ENCODE measurements at regions not wholly inside any gene's neighbourhood (a gene's known extent, or its start where the extent isn't known, plus 50 kb on each side); places are given as distances from the start of the nearest gene placed in this dataset.

DNA sequence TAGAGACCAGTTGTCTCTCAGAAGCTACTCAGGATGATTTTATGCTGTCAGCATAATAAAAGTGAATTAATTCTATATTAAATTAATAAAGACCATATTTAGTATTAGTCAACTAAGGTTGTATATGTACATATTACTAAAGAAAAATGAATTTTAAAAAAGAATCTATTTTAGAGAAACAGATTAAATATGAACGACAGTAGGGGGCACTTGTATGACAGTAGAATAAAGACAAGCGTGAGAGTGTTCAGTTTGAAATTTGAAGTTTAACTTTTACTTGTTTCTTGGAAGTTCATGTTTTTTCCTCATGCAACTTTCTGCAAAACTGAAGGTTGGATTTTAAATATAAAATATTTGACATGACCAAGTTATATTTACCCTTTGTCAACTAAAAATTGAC, 67.9 kb upstream of the MACF1 start:
- no peak overlapping the region for H3K4me2 ChIP-seq

DNA sequence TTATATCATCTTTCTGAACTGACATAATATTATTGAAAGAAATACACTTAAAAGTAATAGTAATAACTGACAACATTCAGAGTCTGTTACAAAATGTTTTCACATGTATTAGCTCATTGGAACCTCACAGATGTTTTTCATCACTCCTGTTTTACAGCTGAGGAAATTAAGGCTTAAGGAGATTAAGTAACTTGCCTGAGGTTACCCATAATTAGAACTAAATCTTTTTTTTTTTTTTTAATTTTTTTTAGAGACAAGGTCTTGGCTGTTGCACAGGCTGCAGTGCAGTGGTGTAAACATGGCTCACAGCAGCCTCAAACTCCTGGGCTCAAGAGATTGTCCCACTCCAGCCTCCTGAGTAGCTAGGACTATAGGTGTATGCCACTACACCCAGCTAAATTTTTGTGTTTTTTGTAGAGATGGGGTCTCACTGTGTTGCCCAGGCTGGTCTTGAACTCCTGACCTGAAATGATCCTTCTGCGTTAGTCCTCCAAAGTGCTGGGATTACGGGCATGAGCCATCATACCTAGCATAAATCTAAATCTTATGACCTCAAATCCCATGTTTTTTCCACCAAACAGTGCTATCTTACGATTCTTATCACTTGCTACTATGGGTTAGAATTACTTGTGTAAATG, 64.7 kb upstream of the MACF1 start:
- peaks cover 98% of the 10 kb centered on the region for H3K79me2 ChIP-seq (ENCODE audit: low read depth)
- H3K4me3 Mint-ChIP-seq: no peak overlapping the region
- H3K27ac Mint-ChIP-seq: no peak overlapping the region

More for the DNA sequence above, 67.9 kb upstream of the MACF1 start:
- H3K27me3 ChIP-seq: no peaks in the 10 kb centered on the region
- Mint-ChIP-seq H3K27ac (no peak overlapping the region), H3K9me3 (no peaks in the 10 kb centered on the region), H3K4me3 (no peak overlapping the region), H3K36me3 (peaks cover 6% of the 10 kb centered on the region), H3K27me3 (ENCODE audit: insufficient read depth, low read depth) (peaks cover 2% of the 10 kb centered on the region), H3K4me1 (peaks cover 40% of the 10 kb centered on the region)
- no peak overlapping the region for H2AFZ ChIP-seq (replicated peaks)
- H3K36me3 ChIP-seq: no peaks in the 10 kb centered on the region
- no peak for TF ChIP-seq EZH2 (IDR thresholded peaks at IDR 0.05)
- no peak overlapping the region for H3K4me3 ChIP-seq
- H3K79me2 ChIP-seq (ENCODE audit: low read depth): peaks cover 93% of the 10 kb centered on the region
- H3K27ac ChIP-seq: peak overlapping the region; percentile 9
- peaks cover 42% of the 10 kb centered on the region for H3K4me1 ChIP-seq
- peaks cover 6% of the 10 kb centered on the region for H4K20me1 ChIP-seq (ENCODE audit: low read depth)
- no peak for DNase-seq (ENCODE audit: low spot score)
- no peaks in the 10 kb centered on the region for H3K9me3 ChIP-seq (ENCODE audit: low read depth)
- peaks cover 50% of the 10 kb centered on the region for H3F3A ChIP-seq (ENCODE audit: low read depth)
- no peak overlapping the region for H3K9ac ChIP-seq

DNA sequence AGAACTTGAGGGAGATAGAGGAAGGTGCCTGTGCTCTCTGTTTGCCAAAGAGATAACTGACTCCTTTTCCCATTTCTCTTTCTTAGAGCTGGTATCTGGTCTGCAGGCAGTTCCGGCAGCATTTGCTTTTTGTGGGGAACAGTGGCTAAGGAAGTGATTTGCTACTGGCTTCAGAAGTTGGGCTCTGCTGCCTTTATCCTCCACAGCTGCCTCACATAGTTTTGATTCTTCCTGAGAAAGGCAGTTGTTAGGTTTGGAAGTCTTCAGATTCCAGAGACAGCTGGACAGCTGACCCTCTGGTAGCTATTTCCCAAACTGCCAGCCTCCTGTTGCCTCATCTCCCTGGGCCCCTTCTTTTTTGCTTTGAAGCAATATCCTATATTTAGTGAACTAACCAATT, 62.6 kb upstream of the MACF1 start:
- H2AFZ ChIP-seq (replicated peaks): no peak overlapping the region
- peaks cover 7% of the 10 kb centered on the region for H4K20me1 ChIP-seq (ENCODE audit: low read depth)
- H3K9ac ChIP-seq: peak overlapping the region; percentile 50
- peak overlapping the region; percentile 40 for H3K4me3 ChIP-seq
- peaks cover 58% of the 10 kb centered on the region for H3F3A ChIP-seq (ENCODE audit: low read depth)
- H3K27ac ChIP-seq: peak overlapping the region; percentile 100
- Mint-ChIP-seq H3K27ac (peak overlapping the region; percentile 43), H3K9me3 (no peaks in the 10 kb centered on the region), H3K36me3 (peaks cover 13% of the 10 kb centered on the region), H3K4me1 (peaks cover 44% of the 10 kb centered on the region), H3K27me3 (ENCODE audit: insufficient read depth, low read depth) (no peaks in the 10 kb centered on the region), H3K4me3 (no peak overlapping the region)
- H3K27me3 ChIP-seq: no peaks in the 10 kb centered on the region
- peak overlapping the region; percentile 87 for H3K4me2 ChIP-seq
- DNase-seq (ENCODE audit: low spot score): peak; percentile 84
- H3K36me3 ChIP-seq: no peaks in the 10 kb centered on the region
- H3K4me1 ChIP-seq: peaks cover 53% of the 10 kb centered on the region
- TF ChIP-seq EZH2phosphoT487 (IDR thresholded peaks at IDR 0.05): no peak
- TF ChIP-seq EZH2 (IDR thresholded peaks at IDR 0.05): no peak
- TF ChIP-seq, protein P1, sequence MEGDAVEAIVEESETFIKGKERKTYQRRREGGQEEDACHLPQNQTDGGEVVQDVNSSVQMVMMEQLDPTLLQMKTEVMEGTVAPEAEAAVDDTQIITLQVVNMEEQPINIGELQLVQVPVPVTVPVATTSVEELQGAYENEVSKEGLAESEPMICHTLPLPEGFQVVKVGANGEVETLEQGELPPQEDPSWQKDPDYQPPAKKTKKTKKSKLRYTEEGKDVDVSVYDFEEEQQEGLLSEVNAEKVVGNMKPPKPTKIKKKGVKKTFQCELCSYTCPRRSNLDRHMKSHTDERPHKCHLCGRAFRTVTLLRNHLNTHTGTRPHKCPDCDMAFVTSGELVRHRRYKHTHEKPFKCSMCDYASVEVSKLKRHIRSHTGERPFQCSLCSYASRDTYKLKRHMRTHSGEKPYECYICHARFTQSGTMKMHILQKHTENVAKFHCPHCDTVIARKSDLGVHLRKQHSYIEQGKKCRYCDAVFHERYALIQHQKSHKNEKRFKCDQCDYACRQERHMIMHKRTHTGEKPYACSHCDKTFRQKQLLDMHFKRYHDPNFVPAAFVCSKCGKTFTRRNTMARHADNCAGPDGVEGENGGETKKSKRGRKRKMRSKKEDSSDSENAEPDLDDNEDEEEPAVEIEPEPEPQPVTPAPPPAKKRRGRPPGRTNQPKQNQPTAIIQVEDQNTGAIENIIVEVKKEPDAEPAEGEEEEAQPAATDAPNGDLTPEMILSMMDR (IDR thresholded peaks at IDR 0.05): no peak
- H3K79me2 ChIP-seq (ENCODE audit: low read depth): peaks cover 98% of the 10 kb centered on the region
- H3K9me3 ChIP-seq (ENCODE audit: low read depth): no peaks in the 10 kb centered on the region

More for the DNA sequence above, 64.7 kb upstream of the MACF1 start:
- Mint-ChIP-seq H3K36me3 (peaks cover 9% of the 10 kb centered on the region), H3K9me3 (no peaks in the 10 kb centered on the region), H3K27me3 (ENCODE audit: insufficient read depth, low read depth) (peaks cover 2% of the 10 kb centered on the region), H3K4me1 (peaks cover 44% of the 10 kb centered on the region)
- no peak overlapping the region for H3K4me3 ChIP-seq
- H3K27me3 ChIP-seq: no peaks in the 10 kb centered on the region
- H3K4me2 ChIP-seq: no peak overlapping the region
- peak overlapping the region; percentile 100 for H3K27ac ChIP-seq
- peaks cover 4% of the 10 kb centered on the region for H4K20me1 ChIP-seq (ENCODE audit: low read depth)
- H3K36me3 ChIP-seq: no peaks in the 10 kb centered on the region
- no peak overlapping the region for H3K9ac ChIP-seq
- H2AFZ ChIP-seq (replicated peaks): no peak overlapping the region
- peaks cover 48% of the 10 kb centered on the region for H3K4me1 ChIP-seq
- H3K9me3 ChIP-seq (ENCODE audit: low read depth): no peaks in the 10 kb centered on the region
- TF ChIP-seq EZH2 (IDR thresholded peaks at IDR 0.05) (no peak), EZH2phosphoT487 (IDR thresholded peaks at IDR 0.05) (no peak)
- TF ChIP-seq, protein P1 (IDR thresholded peaks at IDR 0.05): no peak
- no peak for DNase-seq (ENCODE audit: low spot score)
- peaks cover 50% of the 10 kb centered on the region for H3F3A ChIP-seq (ENCODE audit: low read depth)

DNA sequence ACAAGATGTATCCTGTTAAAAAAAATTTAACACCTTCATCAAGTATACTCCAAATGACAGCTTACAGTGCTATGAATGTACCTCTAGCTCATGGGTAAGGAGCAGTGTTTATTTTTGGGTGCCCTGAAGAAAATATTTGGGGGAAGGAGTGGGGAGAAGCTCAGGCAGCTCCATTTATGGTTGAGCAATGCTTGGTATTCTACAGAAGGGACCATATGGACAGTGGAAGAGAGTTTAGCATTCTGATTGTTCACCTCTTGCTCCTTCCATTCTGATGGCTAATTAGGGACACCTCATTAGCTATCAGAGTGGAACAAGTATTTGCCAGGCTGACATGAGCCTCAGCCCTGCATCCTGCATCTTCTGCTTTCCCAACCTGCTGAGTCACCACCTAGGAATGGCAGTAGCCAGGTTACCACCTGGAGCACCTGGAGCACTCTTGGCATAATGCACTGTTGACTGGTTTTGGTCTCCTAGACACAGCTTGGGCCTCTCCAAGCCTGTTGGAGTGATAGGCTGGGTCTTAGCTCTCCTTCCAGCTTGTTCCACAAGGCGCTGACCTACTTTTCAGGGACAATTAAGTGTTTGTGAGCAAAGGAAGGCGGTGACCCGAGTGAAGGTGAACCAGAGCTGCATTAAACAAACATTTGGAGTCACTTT, 62.0 kb upstream of the MACF1 start:
- Histone ChIP-seq H3K4me3 (peak overlapping the region; percentile 40), H3K27ac (peak overlapping the region; percentile 100), H4K20me1 (ENCODE audit: low read depth) (peaks cover 9% of the 10 kb centered on the region), H3K79me2 (ENCODE audit: low read depth) (peaks cover 98% of the 10 kb centered on the region), H3K36me3 (no peaks in the 10 kb centered on the region), H3K27me3 (no peaks in the 10 kb centered on the region), H3K9me3 (ENCODE audit: low read depth) (no peaks in the 10 kb centered on the region), H3F3A (ENCODE audit: low read depth) (peaks cover 58% of the 10 kb centered on the region), H3K4me1 (peaks cover 53% of the 10 kb centered on the region), H3K4me2 (peak overlapping the region; percentile 87), H3K9ac (no peak overlapping the region), H2AFZ (replicated peaks) (no peak overlapping the region)
- Mint-ChIP-seq H3K27me3 (ENCODE audit: insufficient read depth, low read depth) (peaks cover 1% of the 10 kb centered on the region), H3K4me3 (no peak overlapping the region), H3K36me3 (peaks cover 16% of the 10 kb centered on the region), H3K9me3 (no peaks in the 10 kb centered on the region), H3K4me1 (peaks cover 46% of the 10 kb centered on the region), H3K27ac (peak overlapping the region; percentile 80)
- TF ChIP-seq, protein P1 (IDR thresholded peaks at IDR 0.05): no peak
- no peak for TF ChIP-seq EZH2 (IDR thresholded peaks at IDR 0.05)
- TF ChIP-seq EZH2phosphoT487 (IDR thresholded peaks at IDR 0.05): no peak
- DNase-seq (ENCODE audit: low spot score): peak; percentile 53
